ENCODE measurements at regions not wholly inside any gene's neighbourhood (a gene's known extent, or its start where the extent isn't known, plus 50 kb on each side); places are given as distances from the start of the nearest gene placed in this dataset.

GRCh38 chr7:156224833-156225225, 412.6 kb upstream of the SHH start:
- ChIA-PET POLR2A (no interaction called here), CTCF (interaction anchor here (1.8 kb wide), 1 partner anchor 10 kb away, joined by 9 read pairs; no protein-coding TSS in a partner anchor)
- no peak for DNase-seq (ENCODE audit: extremely low spot score)
- TF ChIP-seq CTCF (IDR thresholded peaks at IDR 0.05; ENCODE audit: control extremely low read depth, extremely low read depth, low read depth, missing control alignments) = no peak

GRCh38 chr7:156223935-156224832, 411.9 kb upstream of the SHH start:
- no peak for TF ChIP-seq CTCF (IDR thresholded peaks at IDR 0.05; ENCODE audit: control extremely low read depth, extremely low read depth, low read depth, missing control alignments)
- POLR2A ChIA-PET = no interaction called here
- CTCF ChIA-PET = interaction anchor here (1.8 kb wide), 1 partner anchor 9 kb away, joined by 9 read pairs; no protein-coding TSS in a partner anchor
- DNase-seq (ENCODE audit: extremely low spot score) = no peak

- ChIA-PET POLR2A (no interaction called here), CTCF (no interaction called here)
- TF ChIP-seq CTCF (IDR thresholded peaks at IDR 0.05; ENCODE audit: control extremely low read depth, extremely low read depth, low read depth, missing control alignments) = no peak
- no peak for DNase-seq (ENCODE audit: extremely low spot score)
Observed at GRCh38 chr7:156222611-156223010, 410.3 kb upstream of the SHH start.

GRCh38 chr7:156222151-156222550, 409.9 kb upstream of the SHH start:
- no peak for TF ChIP-seq CTCF (IDR thresholded peaks at IDR 0.05; ENCODE audit: control extremely low read depth, extremely low read depth, low read depth, missing control alignments)
- POLR2A ChIA-PET = no interaction called here
- CTCF ChIA-PET = no interaction called here
- no peak for DNase-seq (ENCODE audit: extremely low spot score)

GRCh38 chr7:156220701-156221100, 408.4 kb upstream of the SHH start:
- ChIA-PET CTCF (no interaction called here), POLR2A (no interaction called here)
- DNase-seq (ENCODE audit: extremely low spot score) = no peak
- no peak for TF ChIP-seq CTCF (IDR thresholded peaks at IDR 0.05; ENCODE audit: control extremely low read depth, extremely low read depth, low read depth, missing control alignments)

- CTCF ChIA-PET = no interaction called here
- DNase-seq (ENCODE audit: extremely low spot score) = no peak
- TF ChIP-seq CTCF (IDR thresholded peaks at IDR 0.05; ENCODE audit: control extremely low read depth, extremely low read depth, low read depth, missing control alignments) = no peak
- POLR2A ChIA-PET = no interaction called here
Observed at GRCh38 chr7:156220078-156220605, 407.9 kb upstream of the SHH start.
